ENCODE measurements at regions not wholly inside any gene's neighbourhood (a gene's known extent, or its start where the extent isn't known, plus 50 kb on each side); places are given as distances from the start of the nearest gene placed in this dataset.

DNA sequence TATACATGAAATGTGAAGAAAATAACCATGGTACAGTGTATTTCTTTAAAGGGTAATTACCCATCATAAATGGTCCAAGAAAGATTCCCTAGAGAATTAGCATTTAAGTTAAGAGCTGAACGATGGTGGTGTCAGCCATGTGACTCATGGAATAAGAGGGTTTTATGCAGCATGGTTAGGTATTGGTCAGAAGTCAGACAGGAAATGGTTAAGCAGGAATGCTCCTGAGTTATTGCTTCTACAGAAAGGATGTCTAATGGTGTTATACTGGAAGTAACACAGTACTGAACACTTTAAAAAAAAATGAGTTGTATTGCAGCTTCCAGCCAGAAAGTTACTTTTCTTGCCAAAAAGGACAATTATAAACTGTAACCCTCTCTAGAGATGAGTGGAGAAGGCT lies 72.7 kb upstream of the UBE2E3 start:
- TF ChIP-seq GATA3 (IDR thresholded peaks at IDR 0.05; ENCODE audit: low read depth, low read length) = no peak
- TF ChIP-seq GATA2 (IDR thresholded peaks at IDR 0.05; ENCODE audit: low read depth, low read length) = no peak
